Aorta (tissue), 5 donors: ENCODE measurements at regions not wholly inside any gene's neighbourhood (a gene's known extent, or its start where the extent isn't known, plus 50 kb on each side); places are given as distances from the start of the nearest gene placed in this dataset.
A peak's percentile ranks its signal among the peaks of the same experiment; 100 is the strongest.

Experiments used
- ATAC-seq: fragments of 200-7000 bp; cut with Tn5 transposase; one replicate; pipeline ENCODE4 v1.9.1; 2022; ENCODE audit warnings: moderate library complexity; ENCODE audit not compliant: low FRiP score
- DNase-seq, 2 donors: peaks; one replicate each; pipeline ENCODE4 v3.0.0-alpha.2; 2020
- H3K27ac ChIP-seq, 2 donors: one replicate each; pipeline ENCODE4 v1.5.1; 2013; ENCODE audit warnings: low read length in 2 of 2, mild to moderate bottlenecking in 2 of 2, moderate library complexity in 2 of 2, control low read depth in 1 of 2, inconsistent platforms in 1 of 2, low read depth in 1 of 2
- H3K27me3 ChIP-seq, 2 donors: one replicate each; pipeline ENCODE4 v1.6.1; 2013; ENCODE audit warnings: control low read depth in 1 of 2, low read length in 1 of 2, mild to moderate bottlenecking in 1 of 2, moderate library complexity in 1 of 2; ENCODE audit not compliant: insufficient read depth in 2 of 2, control insufficient read depth in 1 of 2
- H3K36me3 ChIP-seq, 2 donors: one replicate each; pipeline ENCODE4 v1.6.1; 2013; ENCODE audit warnings: control low read depth in 1 of 2, low read length in 1 of 2, mild to moderate bottlenecking in 1 of 2; ENCODE audit not compliant: insufficient read depth in 2 of 2, control insufficient read depth in 1 of 2
- H3K4me1 ChIP-seq, 2 donors: one replicate each; pipeline ENCODE4 v1.6.1; 2013; ENCODE audit warnings: low read length in 2 of 2, control low read depth in 1 of 2, mild to moderate bottlenecking in 1 of 2, moderate library complexity in 1 of 2; ENCODE audit not compliant: insufficient read depth in 2 of 2, control insufficient read depth in 1 of 2
- H3K4me3 ChIP-seq, 2 donors: one replicate each; pipeline ENCODE4 v1.5.1; 2013; ENCODE audit warnings: low read length in 2 of 2, control low read depth in 1 of 2, mild to moderate bottlenecking in 1 of 2
- H3K9me3 ChIP-seq: one replicate; pipeline ENCODE4 v1.6.1; 2013; ENCODE audit warnings: mild to moderate bottlenecking, low read length; ENCODE audit not compliant: control insufficient read depth
- WGBS, 2 donors: extraction: QIAGEN DNeasy Blood & Tissue Kit; methylation state at CpG; one replicate each; pipeline ENCODE4 v1.1.7; 2013; 5-methylcytosine and 5-hydroxymethylcytosine counted together
- intact Hi-C, 2 donors: fragments of 100-400 bp; cut with DNase I; formaldehyde crosslinking; loops; one replicate each; pipeline versions ENCODE4 v1.14.2 to v1.15.0; 2022
- donor health status: healthy with polysubstance abuse.
- donor health status: Bipolar disorder and iron deficiency.
- donor health status: DM: no; HTN: no; CAD: no.
- donor health status: DM: no; HTN: no; CAD: no.
- donor health status: DM: yes; HTN: yes; CAD: no.

GRCh38 chr16:85367485-85367884 lies 245.6 kb upstream of the GSE1 start:
- WGBS, 2 donors: 91 to 93% methylated on average over 11 to 12 of the region's 12 CpGs
- no peak overlapping the region for H3K4me3 ChIP-seq
- H3K9me3 ChIP-seq: no peaks in the 10 kb centered on the region
- H3K27ac ChIP-seq: no peak overlapping the region
- H3K4me1 ChIP-seq: no peaks in the 10 kb centered on the region
- DNase-seq: no peak
- H3K27me3 ChIP-seq: no peaks in the 10 kb centered on the region
- intact Hi-C loops: no loop called here
- no peaks in the 10 kb centered on the region for H3K36me3 ChIP-seq
- no peak for ATAC-seq

GRCh38 chr16:85369060-85369459 lies 244.1 kb upstream of the GSE1 start:
- H3K36me3 ChIP-seq: no peaks in the 10 kb centered on the region
- intact Hi-C loops: no loop called here
- H3K27me3 ChIP-seq: no peaks in the 10 kb centered on the region
- H3K4me1 ChIP-seq: no peaks in the 10 kb centered on the region
- H3K9me3 ChIP-seq: no peaks in the 10 kb centered on the region
- 90 to 93% methylated on average over 7 of the region's 7 CpGs for WGBS, 2 donors
- no peak for ATAC-seq
- no peak overlapping the region for H3K4me3 ChIP-seq
- DNase-seq: no peak
- no peak overlapping the region for H3K27ac ChIP-seq

GRCh38 chr16:85369741-85370528 lies 243.2 kb upstream of the GSE1 start:
- intact Hi-C loops: loop anchor here in 1 of 2 donors (5.0 kb wide), 2 partner anchors 48 to 242 kb away; partner anchors contain the start of gene GSE1
- peak; percentile 53 for ATAC-seq
- Histone ChIP-seq H3K27ac (peak overlapping the region in 1 of 2 donors; percentile 43), H3K36me3 (no peaks in the 10 kb centered on the region), H3K4me3 (no peak overlapping the region), H3K27me3 (no peaks in the 10 kb centered on the region), H3K9me3 (no peaks in the 10 kb centered on the region), H3K4me1 (no peaks in the 10 kb centered on the region)
- WGBS, 2 donors: 55 to 56% methylated on average over 20 of the region's 20 CpGs
- DNase-seq: peak; percentile 75 to 92

GRCh38 chr16:85370543-85370880 lies 242.6 kb upstream of the GSE1 start:
- Histone ChIP-seq H3K4me1 (no peaks in the 10 kb centered on the region), H3K9me3 (no peaks in the 10 kb centered on the region), H3K36me3 (no peaks in the 10 kb centered on the region), H3K27me3 (no peaks in the 10 kb centered on the region), H3K27ac (peak overlapping the region in 1 of 2 donors; percentile 43), H3K4me3 (no peak overlapping the region)
- no peak for DNase-seq
- WGBS, 2 donors: 30 to 31% methylated on average over 6 of the region's 6 CpGs
- intact Hi-C loops: loop anchor here in 1 of 2 donors (5.0 kb wide), 2 partner anchors 48 to 242 kb away; partner anchors contain the start of gene GSE1
- ATAC-seq: peak; percentile 46

- WGBS, 2 donors: 23 to 25% methylated on average over 23 to 28 of the region's 28 CpGs
- H3K9me3 ChIP-seq: no peaks in the 10 kb centered on the region
- DNase-seq (peak; percentile 84 to 88), ATAC-seq (peak; percentile 84)
- intact Hi-C loops: loop anchor here in 1 of 2 donors (5.0 kb wide), 2 partner anchors 49 to 241 kb away; partner anchors contain the start of gene GSE1
- peak overlapping the region in 1 of 2 donors; percentile 43 for H3K27ac ChIP-seq
- no peaks in the 10 kb centered on the region for H3K27me3 ChIP-seq
- no peak overlapping the region for H3K4me3 ChIP-seq
- no peaks in the 10 kb centered on the region for H3K4me1 ChIP-seq
- no peaks in the 10 kb centered on the region for H3K36me3 ChIP-seq
Observed at GRCh38 chr16:85370881-85371651, 242.1 kb upstream of the GSE1 start.

GRCh38 chr16:85371948-85372347 lies 241.2 kb upstream of the GSE1 start:
- no peaks in the 10 kb centered on the region for H3K27me3 ChIP-seq
- H3K9me3 ChIP-seq: no peaks in the 10 kb centered on the region
- H3K27ac ChIP-seq: peak overlapping the region in 1 of 2 donors; percentile 8
- WGBS, 2 donors: 87 to 92% methylated on average over 10 of the region's 10 CpGs
- no peaks in the 10 kb centered on the region for H3K4me1 ChIP-seq
- H3K4me3 ChIP-seq: no peak overlapping the region
- intact Hi-C loops: loop anchor here in 1 of 2 donors (5.0 kb wide), 2 partner anchors 50 to 240 kb away; partner anchors contain the start of gene GSE1
- ATAC-seq (no peak), DNase-seq (no peak)
- no peaks in the 10 kb centered on the region for H3K36me3 ChIP-seq

GRCh38 chr16:85372627-85373372 lies 240.3 kb upstream of the GSE1 start:
- Histone ChIP-seq H3K27me3 (no peaks in the 10 kb centered on the region), H3K4me3 (no peak overlapping the region), H3K4me1 (no peaks in the 10 kb centered on the region), H3K36me3 (no peaks in the 10 kb centered on the region), H3K9me3 (no peaks in the 10 kb centered on the region), H3K27ac (peak overlapping the region in 1 of 2 donors; percentile 46)
- intact Hi-C loops: loop anchor here in 1 of 2 donors (5.0 kb wide), 2 partner anchors 50 to 240 kb away; partner anchors contain the start of gene GSE1
- peak; percentile 20 for ATAC-seq
- 62 to 65% methylated on average over 15 of the region's 15 CpGs for WGBS, 2 donors
- DNase-seq: peak; percentile 83 to 92
